ENCODE measurements at regions not wholly inside any gene's neighbourhood (a gene's known extent, or its start where the extent isn't known, plus 50 kb on each side); places are given as distances from the start of the nearest gene placed in this dataset.

DNA sequence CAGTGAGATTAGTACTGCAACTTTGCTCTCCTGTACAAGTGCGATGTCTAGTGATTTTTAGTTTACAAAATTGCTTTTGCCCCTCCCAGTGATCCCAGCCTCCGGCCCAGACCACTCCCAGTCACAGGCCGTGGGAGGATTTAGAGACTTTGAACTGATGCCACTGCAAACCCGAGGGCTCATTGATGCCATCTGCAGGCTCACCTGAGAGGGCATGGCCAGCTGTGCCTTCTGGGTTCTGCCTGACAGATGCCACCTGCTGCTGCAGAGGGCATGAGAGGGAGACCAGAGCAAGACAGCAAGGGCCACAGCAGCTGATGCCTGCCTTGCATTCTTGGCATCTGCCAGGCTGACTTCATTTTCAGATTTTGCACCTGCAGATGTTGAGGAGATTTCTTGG lies 593.8 kb downstream of the CDK5RAP2 start:
- TF ChIP-seq, protein P1, sequence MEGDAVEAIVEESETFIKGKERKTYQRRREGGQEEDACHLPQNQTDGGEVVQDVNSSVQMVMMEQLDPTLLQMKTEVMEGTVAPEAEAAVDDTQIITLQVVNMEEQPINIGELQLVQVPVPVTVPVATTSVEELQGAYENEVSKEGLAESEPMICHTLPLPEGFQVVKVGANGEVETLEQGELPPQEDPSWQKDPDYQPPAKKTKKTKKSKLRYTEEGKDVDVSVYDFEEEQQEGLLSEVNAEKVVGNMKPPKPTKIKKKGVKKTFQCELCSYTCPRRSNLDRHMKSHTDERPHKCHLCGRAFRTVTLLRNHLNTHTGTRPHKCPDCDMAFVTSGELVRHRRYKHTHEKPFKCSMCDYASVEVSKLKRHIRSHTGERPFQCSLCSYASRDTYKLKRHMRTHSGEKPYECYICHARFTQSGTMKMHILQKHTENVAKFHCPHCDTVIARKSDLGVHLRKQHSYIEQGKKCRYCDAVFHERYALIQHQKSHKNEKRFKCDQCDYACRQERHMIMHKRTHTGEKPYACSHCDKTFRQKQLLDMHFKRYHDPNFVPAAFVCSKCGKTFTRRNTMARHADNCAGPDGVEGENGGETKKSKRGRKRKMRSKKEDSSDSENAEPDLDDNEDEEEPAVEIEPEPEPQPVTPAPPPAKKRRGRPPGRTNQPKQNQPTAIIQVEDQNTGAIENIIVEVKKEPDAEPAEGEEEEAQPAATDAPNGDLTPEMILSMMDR (conservative IDR thresholded peaks at IDR 0.05; ENCODE audit: low read depth, low read length): no peak
- no peak for TF ChIP-seq EZH2 (IDR thresholded peaks at IDR 0.05; ENCODE audit: borderline replicate concordance, low read depth, low read length, poor library complexity, severe bottlenecking)
